GM19467 (cell line): ENCODE measurements at regions not wholly inside any gene's neighbourhood (a gene's known extent, or its start where the extent isn't known, plus 50 kb on each side); places are given as distances from the start of the nearest gene placed in this dataset.
"Not testable (repeated sequence)": the region's sequence is repeated elsewhere in the genome, so short reads cannot be mapped to it uniquely, and the experiment has no call there.

Experiments used
- ATAC-seq: cut with Tn5 transposase; IDR thresholded peaks from one replicate; pipeline ENCODE4 v1.9.1; 2021; ENCODE audit warnings: mild to moderate bottlenecking, moderate library complexity; ENCODE audit not compliant: unreplicated experiment

- no peak for ATAC-seq
Observed at GRCh38 chr17:14451729-14452191, 150.9 kb downstream of the HS3ST3B1 start.

- ATAC-seq: no peak
Observed at GRCh38 chr17:14448818-14449217, 147.9 kb downstream of the HS3ST3B1 start.

DNA sequence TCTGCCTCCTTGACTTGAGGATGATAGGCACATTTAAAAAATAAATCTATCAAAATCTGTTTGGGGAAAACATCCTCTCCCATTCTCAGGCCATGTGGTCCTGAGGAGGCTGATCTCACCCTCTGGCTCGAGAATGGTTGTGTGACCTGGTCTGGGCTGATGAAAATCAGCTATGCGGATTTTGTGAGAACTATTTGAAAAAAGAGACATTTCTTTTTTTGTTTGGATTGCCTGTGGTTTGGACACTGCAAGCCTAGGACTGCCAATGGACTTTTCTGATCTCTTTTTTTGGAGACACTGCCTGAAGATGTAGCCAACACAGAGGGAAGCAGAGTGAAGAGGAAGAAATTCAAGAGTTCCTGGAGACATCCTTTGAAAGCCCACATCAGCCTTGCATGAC, 145.9 kb downstream of the HS3ST3B1 start:
- no peak for ATAC-seq

GRCh38 chr17:14444915-14445314, 144.0 kb downstream of the HS3ST3B1 start:
- ATAC-seq: no peak

DNA sequence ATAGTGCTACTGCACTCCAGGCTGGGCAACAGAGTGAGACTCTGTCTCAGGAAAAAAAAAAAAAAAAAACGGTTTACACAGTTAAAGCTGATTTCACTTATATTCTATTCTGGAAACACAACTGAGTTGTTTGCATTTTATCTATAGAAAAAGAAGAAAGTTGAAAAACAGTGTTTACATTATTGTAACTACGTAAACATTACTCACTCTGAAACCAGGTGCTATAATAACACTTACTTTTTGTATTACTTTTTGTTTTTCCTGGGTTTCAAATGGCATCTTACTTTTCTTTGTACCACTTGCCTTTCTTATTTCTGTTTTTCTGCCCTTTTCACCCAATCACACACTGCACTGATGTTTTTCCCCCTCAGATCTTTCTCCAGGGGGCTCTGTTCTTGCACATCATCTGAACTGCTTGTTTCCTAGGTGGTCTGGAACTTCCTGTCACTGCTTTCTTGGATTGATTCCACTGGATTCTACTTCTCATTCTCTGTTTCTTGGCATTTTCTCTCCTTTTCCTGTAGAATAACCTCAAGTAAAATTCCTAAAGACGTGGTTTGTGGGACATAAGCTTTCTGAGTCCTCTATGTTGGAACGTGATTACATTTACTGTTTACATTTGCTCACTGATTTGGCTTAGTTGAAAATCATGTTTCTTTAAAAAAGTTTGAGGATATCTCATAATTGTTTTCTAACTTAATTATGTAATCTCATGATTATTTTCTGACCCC, 142.1 kb downstream of the HS3ST3B1 start:
- ATAC-seq: no peak

- no peak for ATAC-seq
Observed at GRCh38 chr17:14437176-14437575, 136.3 kb downstream of the HS3ST3B1 start.

- no peak for ATAC-seq
Observed at GRCh38 chr17:14436266-14436665, 135.4 kb downstream of the HS3ST3B1 start.

DNA sequence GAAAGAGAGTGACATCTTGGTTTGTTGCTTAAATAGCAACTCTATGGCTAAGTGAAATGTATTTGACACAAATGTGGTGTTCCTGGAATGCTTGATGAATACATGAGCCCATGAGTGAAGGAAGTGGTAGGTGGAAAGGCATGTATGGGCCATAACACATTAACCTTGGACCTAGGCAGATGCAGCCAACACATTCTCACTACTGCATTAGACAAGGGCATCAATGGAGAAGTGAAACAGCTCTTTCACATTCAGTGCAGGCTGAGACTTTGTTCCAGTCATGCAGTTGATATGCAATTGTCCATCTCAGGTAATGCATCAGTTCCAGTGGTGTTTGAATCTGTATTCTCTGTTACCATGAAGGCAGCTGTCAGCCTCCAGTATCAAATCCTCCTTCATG, 133.6 kb downstream of the HS3ST3B1 start:
- no peak for ATAC-seq

DNA sequence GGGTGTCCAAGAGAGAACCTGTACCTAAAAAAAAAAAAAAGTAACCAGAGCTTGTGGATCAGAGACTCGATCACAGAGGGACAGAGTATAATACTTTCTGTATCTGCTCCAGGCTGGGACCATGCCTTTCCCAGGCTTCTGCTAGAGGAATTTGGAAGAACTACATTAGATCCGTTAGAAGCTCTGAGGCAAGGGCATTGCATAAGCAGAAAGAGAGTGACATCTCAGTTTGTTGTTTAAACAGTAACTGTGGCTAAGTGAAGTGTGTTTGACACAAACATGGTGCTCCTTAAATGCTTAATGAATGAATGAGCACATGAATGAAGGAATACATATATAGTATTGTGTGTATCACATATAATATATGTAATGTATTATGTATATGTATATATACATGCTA, 131.2 kb downstream of the HS3ST3B1 start:
- no peak for ATAC-seq

DNA sequence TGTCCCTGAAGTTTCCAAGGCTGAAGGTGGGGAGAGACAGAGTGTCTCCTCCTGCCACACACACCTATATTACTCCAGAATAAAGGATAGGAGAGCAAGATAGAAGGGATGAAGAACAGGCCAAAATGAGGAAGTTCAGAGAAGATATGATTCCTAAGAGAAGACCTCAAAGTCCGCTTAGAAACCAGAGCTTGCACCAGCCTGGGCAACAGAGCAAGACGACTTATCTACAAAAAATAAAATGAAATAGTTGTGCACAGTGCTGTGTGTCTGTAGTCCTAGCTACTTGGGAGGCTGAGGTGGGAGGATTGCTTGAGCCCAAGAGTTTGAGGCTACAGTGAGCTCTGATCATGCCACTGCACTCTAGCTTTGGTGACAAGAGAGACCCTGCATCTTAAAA, 128.2 kb downstream of the HS3ST3B1 start:
- no peak for ATAC-seq

GRCh38 chr17:14428648-14429029, 127.8 kb downstream of the HS3ST3B1 start:
- no peak for ATAC-seq

DNA sequence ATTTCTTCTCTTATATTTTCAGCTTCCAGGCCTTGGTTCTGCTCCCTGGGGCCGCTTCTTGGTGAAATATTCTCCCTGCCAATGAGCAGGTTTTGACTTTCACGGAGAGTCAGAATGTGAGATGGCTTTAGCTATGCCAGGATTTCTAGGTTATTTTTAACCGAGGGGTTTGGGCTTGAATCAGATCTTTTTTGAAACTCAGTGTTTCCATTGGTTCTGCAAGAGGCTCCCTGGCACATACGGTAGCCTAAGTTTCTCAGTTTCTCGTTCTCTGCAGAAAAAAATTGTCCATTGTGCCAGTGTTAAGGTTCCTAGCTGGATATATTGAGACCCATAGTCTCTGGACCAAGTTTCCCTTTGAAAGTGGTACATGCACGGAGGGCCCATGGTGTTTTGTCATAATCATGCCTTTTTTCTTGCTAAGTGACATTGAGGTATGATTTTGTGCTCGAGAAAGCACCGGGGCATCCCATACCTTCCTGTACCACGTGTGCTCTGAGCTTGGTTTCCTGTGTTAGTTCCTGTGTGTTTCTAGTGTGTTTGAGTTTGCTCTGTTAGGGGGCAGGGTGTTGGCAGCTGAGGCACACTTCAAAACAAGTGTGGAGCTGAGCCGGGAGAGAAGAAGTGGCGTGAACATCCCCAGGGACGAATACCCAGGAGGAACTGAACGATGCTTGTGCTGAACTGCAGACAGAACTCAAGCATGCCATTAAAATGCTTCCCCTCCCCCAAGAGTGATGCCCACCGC, 127.2 kb downstream of the HS3ST3B1 start:
- ATAC-seq: no peak

DNA sequence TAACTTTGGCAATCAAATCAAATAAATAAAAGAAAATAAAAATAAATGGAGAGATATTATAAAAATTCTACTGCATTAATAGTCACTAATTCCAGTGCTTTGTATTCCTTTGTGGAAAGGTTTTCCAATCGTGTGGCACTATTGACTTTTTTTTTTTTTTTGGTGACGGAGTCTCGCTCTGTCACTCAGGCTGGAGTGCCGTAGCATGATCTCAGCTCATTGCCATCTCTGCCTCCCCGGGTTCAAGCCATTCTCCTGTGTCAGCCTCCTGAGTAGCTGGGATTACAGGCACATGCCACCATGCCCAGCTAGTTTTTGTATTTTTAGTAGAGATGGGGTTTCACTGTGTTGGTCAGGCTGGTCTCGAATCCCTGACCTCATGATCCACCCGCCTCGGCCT, 122.3 kb downstream of the HS3ST3B1 start:
- not testable (repeated sequence) for ATAC-seq

GRCh38 chr17:14417336-14417735, 116.5 kb downstream of the HS3ST3B1 start:
- no peak for ATAC-seq

GRCh38 chr17:14409292-14409691, 108.4 kb downstream of the HS3ST3B1 start:
- ATAC-seq: no peak

GRCh38 chr17:14407541-14407940, 106.7 kb downstream of the HS3ST3B1 start:
- ATAC-seq: no peak

GRCh38 chr17:14405189-14405588, 104.3 kb downstream of the HS3ST3B1 start:
- ATAC-seq: no peak
